HEK293 (cell line): ENCODE measurements at regions not wholly inside any gene's neighbourhood (a gene's known extent, or its start where the extent isn't known, plus 50 kb on each side); places are given as distances from the start of the nearest gene placed in this dataset.

Experiments
- CTCF ChIA-PET: fragments of 350-600 bp; formaldehyde crosslinking; extraction: SDS; loops from one replicate; lab custom pipeline; 2021; ENCODE audit warnings: antibody characterized with exemption; lab: Yijun Ruan, JAX
- POLR2A ChIA-PET: fragments of 300-600 bp; formaldehyde crosslinking; extraction: SDS; loops from one replicate; lab custom pipeline; 2020; ENCODE audit warnings: antibody characterized with exemption, inconsistent platforms; lab: Yijun Ruan, JAX
- H3K27ac ChIP-seq: fragments of 200-500 bp; sonication (Bioruptor generic); 2 replicates; pipeline ENCODE4 v1.5.1; 2014; ENCODE audit warnings: low read depth, low read length, control low read depth, inconsistent platforms; ENCODE audit errors: extremely low read depth
- H3K36me3 ChIP-seq, 2 experiments: fragments of 200-500 bp in 1 of 2; sonication (Bioruptor generic) in 1 of 2; 1 replicate in 1 of 2; 2 replicates in 1 of 2; pipeline ENCODE4 v1.5.1; 2014 to 2017; ENCODE audit warnings: inconsistent platforms in 2 of 2, low read length in 2 of 2; ENCODE audit not compliant: control insufficient read depth in 2 of 2, insufficient read depth in 1 of 2
- H3K4me1 ChIP-seq: fragments of 200-500 bp; sonication (Bioruptor generic); 2 replicates; pipeline ENCODE4 v1.5.1; 2014; ENCODE audit warnings: mild to moderate bottlenecking, low read length, inconsistent platforms; ENCODE audit not compliant: control insufficient read depth, insufficient read depth
- H3K4me3 ChIP-seq: 2 replicates; pipeline ENCODE4 v1.5.1; 2011; ENCODE audit warnings: low read depth, mild to moderate bottlenecking, control low read depth, low read length, moderate library complexity
- H3K9me3 ChIP-seq: fragments of 200-500 bp; sonication (Bioruptor generic); 2 replicates; pipeline ENCODE4 v1.5.1; 2014; ENCODE audit warnings: low read depth, low read length, inconsistent platforms; ENCODE audit not compliant: control insufficient read depth, insufficient read depth
- ATF2 ChIP-seq: fragments of 450-650 bp; formaldehyde crosslinking; IDR thresholded peaks from 2 replicates; pipeline ENCODE4 v1.5.1; 2016; ENCODE audit warnings: missing biosample characterization, missing genetic modification characterization, low read depth
- GLI2 ChIP-seq: fragments of 450-650 bp; formaldehyde crosslinking; IDR thresholded peaks from 2 replicates; pipeline ENCODE4; 2017; ENCODE audit warnings: missing biosample characterization, missing genetic modification characterization, low read depth, borderline replicate concordance
- REST ChIP-seq: fragments of 450-650 bp; formaldehyde crosslinking; IDR thresholded peaks from 2 replicates; pipeline ENCODE4 v1.5.1; 2016; ENCODE audit warnings: missing biosample characterization, missing genetic modification characterization
- SALL2 ChIP-seq: fragments of 450-650 bp; formaldehyde crosslinking; IDR thresholded peaks from 2 replicates; pipeline ENCODE4 v1.5.0; 2017; ENCODE audit warnings: missing biosample characterization, mild to moderate bottlenecking, missing genetic modification characterization, borderline replicate concordance
- ZBTB6 ChIP-seq: fragments of 450-650 bp; formaldehyde crosslinking; IDR thresholded peaks from 2 replicates; pipeline ENCODE4 v1.5.1; 2017; ENCODE audit warnings: missing biosample characterization, missing genetic modification characterization
- ZNF175 ChIP-seq: fragments of 450-650 bp; formaldehyde crosslinking; IDR thresholded peaks from 2 replicates; pipeline ENCODE4 v1.5.1; 2016; ENCODE audit warnings: missing biosample characterization, missing genetic modification characterization
- ZNF211 ChIP-seq: fragments of 450-650 bp; formaldehyde crosslinking; IDR thresholded peaks from 2 replicates; pipeline ENCODE4 v1.5.1; 2016; ENCODE audit warnings: low read depth, missing biosample characterization, missing genetic modification characterization
- ZNF394 ChIP-seq: fragments of 450-650 bp; formaldehyde crosslinking; IDR thresholded peaks from 2 replicates; pipeline ENCODE4 v1.5.1; 2016; ENCODE audit warnings: missing biosample characterization, missing genetic modification characterization, mild to moderate bottlenecking, moderate library complexity, borderline replicate concordance
- ZNF660 ChIP-seq: fragments of 450-650 bp; IDR thresholded peaks from 2 replicates; pipeline ENCODE4 v1.5.1; 2018; ENCODE audit warnings: missing biosample characterization, mild to moderate bottlenecking, missing genetic modification characterization
- ZNF792 ChIP-seq: fragments of 450-650 bp; formaldehyde crosslinking; IDR thresholded peaks from 2 replicates; pipeline ENCODE4 v1.5.1; 2016; ENCODE audit warnings: missing biosample characterization, missing genetic modification characterization
- TF ChIP-seq, protein P1 (sequence below): fragments of 450-650 bp; formaldehyde crosslinking; conservative IDR thresholded peaks from 2 replicates; pipeline ENCODE4 v1.5.1; 2016; ENCODE audit warnings: low read depth, missing biosample characterization, missing genetic modification characterization
- TF ChIP-seq, protein P2 (sequence below): fragments of 450-650 bp; formaldehyde crosslinking; IDR thresholded peaks from 2 replicates; pipeline ENCODE4 v1.5.1; 2016; ENCODE audit warnings: missing biosample characterization, missing genetic modification characterization
- TF ChIP-seq, protein P3 (sequence below): fragments of 450-650 bp; formaldehyde crosslinking; IDR thresholded peaks from 2 replicates; pipeline ENCODE4 v1.5.1; 2016; ENCODE audit warnings: missing biosample characterization, missing genetic modification characterization, borderline replicate concordance

DNA sequence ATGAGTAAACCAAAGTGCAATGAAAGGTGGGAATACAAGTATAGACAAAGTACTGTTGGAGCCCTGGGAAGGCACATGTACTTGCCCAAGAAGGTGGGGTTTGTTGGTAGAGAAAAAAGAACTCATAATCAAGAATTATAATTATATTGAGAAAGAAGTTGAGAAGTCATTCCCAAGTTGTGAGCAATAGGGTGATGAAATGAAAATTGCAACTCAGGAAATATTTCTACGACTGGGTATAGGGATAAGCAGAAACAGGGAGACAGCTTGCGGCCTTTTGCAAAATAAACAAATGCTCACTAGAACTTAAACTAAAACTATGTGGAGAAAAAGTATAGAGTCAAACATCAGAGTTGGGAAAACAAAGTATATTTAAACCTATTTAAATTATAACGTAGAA lies 250.7 kb upstream of the FAM83B start:
- Histone ChIP-seq H3K4me1 (no peaks in the 10 kb centered on the region), H3K27ac (no peak overlapping the region), H3K9me3 (no peaks in the 10 kb centered on the region), H3K36me3 (no peaks in the 10 kb centered on the region), H3K4me3 (no peak overlapping the region)
- ChIA-PET CTCF (no interaction called here), POLR2A (no interaction called here)
- TF ChIP-seq GLI2, result no peak
- TF ChIP-seq, protein P1, sequence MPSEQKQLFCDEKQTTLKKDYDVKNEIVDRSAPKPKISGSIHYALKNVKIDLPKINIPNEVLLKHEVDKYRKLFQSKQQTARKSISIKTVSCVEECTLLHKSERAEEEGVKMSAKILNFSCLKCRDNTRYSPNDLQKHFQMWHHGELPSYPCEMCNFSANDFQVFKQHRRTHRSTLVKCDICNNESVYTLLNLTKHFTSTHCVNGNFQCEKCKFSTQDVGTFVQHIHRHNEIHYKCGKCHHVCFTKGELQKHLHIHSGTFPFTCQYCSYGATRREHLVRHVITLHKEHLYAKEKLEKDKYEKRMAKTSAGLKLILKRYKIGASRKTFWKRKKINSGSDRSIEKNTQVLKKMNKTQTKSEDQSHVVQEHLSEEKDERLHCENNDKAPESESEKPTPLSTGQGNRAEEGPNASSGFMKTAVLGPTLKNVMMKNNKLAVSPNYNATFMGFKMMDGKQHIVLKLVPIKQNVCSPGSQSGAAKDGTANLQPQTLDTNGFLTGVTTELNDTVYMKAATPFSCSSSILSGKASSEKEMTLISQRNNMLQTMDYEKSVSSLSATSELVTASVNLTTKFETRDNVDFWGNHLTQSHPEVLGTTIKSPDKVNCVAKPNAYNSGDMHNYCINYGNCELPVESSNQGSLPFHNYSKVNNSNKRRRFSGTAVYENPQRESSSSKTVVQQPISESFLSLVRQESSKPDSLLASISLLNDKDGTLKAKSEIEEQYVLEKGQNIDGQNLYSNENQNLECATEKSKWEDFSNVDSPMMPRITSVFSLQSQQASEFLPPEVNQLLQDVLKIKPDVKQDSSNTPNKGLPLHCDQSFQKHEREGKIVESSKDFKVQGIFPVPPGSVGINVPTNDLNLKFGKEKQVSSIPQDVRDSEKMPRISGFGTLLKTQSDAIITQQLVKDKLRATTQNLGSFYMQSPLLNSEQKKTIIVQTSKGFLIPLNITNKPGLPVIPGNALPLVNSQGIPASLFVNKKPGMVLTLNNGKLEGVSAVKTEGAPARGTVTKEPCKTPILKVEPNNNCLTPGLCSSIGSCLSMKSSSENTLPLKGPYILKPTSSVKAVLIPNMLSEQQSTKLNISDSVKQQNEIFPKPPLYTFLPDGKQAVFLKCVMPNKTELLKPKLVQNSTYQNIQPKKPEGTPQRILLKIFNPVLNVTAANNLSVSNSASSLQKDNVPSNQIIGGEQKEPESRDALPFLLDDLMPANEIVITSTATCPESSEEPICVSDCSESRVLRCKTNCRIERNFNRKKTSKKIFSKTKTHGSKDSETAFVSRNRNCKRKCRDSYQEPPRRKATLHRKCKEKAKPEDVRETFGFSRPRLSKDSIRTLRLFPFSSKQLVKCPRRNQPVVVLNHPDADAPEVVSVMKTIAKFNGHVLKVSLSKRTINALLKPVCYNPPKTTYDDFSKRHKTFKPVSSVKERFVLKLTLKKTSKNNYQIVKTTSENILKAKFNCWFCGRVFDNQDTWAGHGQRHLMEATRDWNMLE (tag by site-specific recombination), result no peak
- TF ChIP-seq ATF2 (tag by site-specific recombination), result no peak
- TF ChIP-seq, protein P2, sequence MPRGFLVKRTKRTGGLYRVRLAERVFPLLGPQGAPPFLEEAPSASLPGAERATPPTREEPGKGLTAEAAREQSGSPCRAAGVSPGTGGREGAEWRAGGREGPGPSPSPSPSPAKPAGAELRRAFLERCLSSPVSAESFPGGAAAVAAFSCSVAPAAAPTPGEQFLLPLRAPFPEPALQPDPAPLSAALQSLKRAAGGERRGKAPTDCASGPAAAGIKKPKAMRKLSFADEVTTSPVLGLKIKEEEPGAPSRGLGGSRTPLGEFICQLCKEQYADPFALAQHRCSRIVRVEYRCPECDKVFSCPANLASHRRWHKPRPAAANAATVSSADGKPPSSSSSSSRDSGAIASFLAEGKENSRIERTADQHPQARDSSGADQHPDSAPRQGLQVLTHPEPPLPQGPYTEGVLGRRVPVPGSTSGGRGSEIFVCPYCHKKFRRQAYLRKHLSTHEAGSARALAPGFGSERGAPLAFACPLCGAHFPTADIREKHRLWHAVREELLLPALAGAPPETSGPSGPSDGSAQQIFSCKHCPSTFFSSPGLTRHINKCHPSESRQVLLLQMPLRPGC (tag by site-specific recombination), result no peak
- TF ChIP-seq REST (tag by site-specific recombination), result no peak
- no peak for TF ChIP-seq SALL2 (tag by site-specific recombination)
- no peak for TF ChIP-seq ZNF175
- TF ChIP-seq, protein P3, sequence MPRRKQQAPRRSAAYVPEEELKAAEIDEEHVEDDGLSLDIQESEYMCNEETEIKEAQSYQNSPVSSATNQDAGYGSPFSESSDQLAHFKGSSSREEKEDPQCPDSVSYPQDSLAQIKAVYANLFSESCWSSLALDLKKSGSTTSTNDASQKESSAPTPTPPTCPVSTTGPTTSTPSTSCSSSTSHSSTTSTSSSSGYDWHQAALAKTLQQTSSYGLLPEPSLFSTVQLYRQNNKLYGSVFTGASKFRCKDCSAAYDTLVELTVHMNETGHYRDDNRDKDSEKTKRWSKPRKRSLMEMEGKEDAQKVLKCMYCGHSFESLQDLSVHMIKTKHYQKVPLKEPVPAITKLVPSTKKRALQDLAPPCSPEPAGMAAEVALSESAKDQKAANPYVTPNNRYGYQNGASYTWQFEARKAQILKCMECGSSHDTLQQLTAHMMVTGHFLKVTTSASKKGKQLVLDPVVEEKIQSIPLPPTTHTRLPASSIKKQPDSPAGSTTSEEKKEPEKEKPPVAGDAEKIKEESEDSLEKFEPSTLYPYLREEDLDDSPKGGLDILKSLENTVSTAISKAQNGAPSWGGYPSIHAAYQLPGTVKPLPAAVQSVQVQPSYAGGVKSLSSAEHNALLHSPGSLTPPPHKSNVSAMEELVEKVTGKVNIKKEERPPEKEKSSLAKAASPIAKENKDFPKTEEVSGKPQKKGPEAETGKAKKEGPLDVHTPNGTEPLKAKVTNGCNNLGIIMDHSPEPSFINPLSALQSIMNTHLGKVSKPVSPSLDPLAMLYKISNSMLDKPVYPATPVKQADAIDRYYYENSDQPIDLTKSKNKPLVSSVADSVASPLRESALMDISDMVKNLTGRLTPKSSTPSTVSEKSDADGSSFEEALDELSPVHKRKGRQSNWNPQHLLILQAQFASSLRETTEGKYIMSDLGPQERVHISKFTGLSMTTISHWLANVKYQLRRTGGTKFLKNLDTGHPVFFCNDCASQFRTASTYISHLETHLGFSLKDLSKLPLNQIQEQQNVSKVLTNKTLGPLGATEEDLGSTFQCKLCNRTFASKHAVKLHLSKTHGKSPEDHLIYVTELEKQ (tag by site-specific recombination), result no peak
- TF ChIP-seq ZNF394 (tag by site-specific recombination), result no peak
- TF ChIP-seq ZNF792 (tag by site-specific recombination), result no peak
- TF ChIP-seq ZBTB6 (tag by site-specific recombination), result no peak
- no peak for TF ChIP-seq ZNF211 (tag by site-specific recombination)
- TF ChIP-seq ZNF660 (tag by site-specific recombination), result no peak
